ENCODE measurements at regions not wholly inside any gene's neighbourhood (a gene's known extent, or its start where the extent isn't known, plus 50 kb on each side); places are given as distances from the start of the nearest gene placed in this dataset.

DNA sequence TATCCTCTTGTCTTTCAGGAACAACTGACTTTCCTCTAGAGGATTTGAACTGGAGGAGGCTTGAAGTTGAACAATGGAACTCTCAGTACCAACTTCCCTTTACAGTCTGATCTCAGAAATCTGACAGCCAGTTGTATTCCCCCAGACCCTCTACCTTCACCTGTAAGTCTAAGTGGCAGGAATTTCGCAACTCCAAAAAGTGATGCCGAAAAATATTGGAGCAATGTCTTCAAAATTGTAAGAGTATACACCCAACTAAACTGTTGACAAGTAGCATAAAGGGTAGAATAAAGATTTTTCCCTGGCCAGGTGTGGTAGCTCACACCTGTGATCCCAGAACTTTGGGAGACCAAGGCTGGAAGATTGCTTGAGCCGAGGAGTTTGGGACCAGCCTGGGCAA lies 69.1 kb upstream of the CFAP20DC start:
- DNase-seq: no peak

DNA sequence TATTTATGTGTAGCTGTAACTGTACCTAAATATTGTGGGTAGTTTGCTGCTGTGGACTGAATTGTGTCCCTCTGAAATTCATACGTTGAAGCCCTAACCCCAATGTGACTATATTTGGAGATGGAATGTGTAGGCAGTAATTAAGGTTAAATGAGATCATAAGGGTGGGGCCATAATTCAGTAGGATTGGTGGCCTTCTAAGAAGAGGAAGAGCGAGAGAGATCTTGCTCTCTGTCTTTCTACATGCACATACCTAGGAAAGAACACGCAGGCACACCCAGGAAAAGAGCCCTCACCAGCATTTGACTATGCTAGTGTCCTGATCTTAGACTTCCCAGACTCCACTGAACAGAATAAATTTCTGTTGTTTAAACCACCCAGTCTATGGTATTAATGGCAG lies 67.6 kb upstream of the CFAP20DC start:
- no peak for DNase-seq

GRCh38 chr3:59116233-59116537 lies 66.4 kb upstream of the CFAP20DC start:
- DNase-seq: no peak

DNA sequence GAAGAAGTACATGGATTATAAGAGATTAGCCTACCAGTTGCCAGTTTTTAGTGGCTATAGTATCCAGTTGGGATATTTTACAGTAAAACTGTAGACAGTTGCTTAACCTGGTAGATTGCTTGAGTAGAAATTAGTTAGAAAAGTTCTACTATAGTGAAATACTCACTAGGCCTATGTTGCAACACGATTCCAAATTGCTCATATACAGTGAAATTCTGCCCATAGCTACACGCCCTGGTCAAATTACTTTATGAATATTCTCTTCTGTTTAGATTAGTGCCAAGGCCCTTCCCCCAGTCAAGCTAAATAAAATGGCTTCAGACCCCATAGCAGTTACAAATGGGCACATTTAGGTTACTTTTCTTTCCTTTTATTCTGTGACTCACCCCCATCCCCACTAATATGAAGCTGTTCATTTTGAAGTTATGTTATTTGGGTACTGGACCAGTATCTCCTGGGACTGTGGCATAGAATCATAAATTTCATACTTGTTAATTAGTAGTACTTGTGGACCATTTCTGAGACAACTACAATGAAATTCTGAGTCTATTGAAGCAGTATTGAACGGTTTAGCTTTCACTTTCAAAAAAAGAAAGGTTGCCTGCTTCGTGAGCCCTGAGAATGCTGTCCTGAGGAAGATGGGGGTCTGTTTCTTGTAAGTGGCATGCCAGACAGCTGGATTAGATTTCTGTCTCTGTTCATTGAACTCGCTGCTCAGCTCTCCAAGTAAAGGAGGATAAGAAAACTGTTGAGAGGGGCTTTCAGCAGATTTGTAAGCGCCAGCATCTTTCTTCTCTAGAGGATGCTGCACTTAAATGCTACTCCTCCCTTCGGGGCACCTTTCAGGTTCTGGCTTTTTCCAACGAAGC lies 65.8 kb upstream of the CFAP20DC start:
- DNase-seq: peak; percentile 33

- DNase-seq: no peak
Observed at GRCh38 chr3:59107856-59108815, 58.3 kb upstream of the CFAP20DC start.

DNA sequence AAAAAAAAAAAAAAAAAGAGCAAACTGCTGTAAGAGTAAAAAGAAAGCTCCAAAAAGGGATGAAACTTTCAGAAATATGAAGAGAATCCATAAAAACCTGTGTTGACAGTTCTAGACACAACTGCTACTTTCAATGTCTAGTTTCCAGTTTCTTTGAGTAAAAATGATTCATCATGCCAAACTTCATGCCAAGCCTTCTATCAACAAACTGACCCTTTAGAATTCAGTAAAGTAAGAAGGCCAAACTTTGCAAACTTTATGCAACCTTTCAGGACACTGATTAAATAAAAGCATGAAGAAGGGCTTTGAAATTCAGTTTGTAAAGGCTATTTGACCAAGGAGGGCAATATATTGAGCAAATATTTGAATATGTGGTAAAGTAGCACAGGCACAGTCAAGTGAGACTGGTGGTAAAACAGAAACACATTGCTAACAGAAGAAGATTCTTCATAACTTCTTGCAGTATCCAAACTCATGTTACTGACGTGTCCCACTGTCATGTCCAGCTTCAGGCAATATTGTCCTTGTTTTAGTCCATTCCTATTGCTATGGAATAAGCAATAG lies 56.3 kb upstream of the CFAP20DC start:
- peak; percentile 42 for DNase-seq

- DNase-seq: no peak
Observed at GRCh38 chr3:59103552-59103951, 53.7 kb upstream of the CFAP20DC start.

DNA sequence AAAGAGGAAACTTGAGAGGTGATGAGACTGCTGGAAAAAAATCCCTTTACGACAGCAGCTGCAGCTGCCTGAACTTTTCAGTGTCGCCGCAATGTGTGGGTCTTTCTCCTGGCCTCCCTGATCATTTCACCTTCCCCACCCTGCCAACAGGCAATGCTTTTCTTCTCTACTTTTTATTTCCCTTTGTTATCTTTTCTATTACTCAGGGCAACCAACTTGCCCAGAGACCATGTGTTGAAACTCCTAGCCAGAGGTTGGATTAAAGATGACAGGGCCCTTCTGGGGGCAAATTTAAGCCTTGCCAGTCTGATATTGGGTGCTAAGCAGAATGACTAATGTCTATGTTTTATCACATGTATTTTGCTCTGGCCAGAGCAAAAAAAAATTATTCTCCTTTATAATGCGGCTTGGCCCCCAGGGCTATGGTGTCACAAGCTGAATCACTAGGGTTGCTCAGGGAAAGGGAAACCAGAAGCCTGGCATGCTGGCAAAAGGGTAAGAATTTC lies 51.5 kb upstream of the CFAP20DC start:
- DNase-seq: peak; percentile 54

Data from fibroblast of skin of back (primary cell).